Right lobe of liver (tissue), 6 donors: ENCODE measurements at regions not wholly inside any gene's neighbourhood (a gene's known extent, or its start where the extent isn't known, plus 50 kb on each side); places are given as distances from the start of the nearest gene placed in this dataset.

Source experiments
- ATAC-seq, 4 donors: fragments of 200-7000 bp; cut with Tn5 transposase; one replicate each; pipeline ENCODE4 v1.9.1; 2020; ENCODE audit warnings: mild to moderate bottlenecking in 4 of 4, moderate library complexity in 4 of 4
- DNase-seq, 3 donors: peaks; one replicate each; pipeline ENCODE4 v3.0.0-alpha.2; 2020
- H3K27ac ChIP-seq, 3 donors: fragments of 200-600 bp; one replicate each; pipeline ENCODE4 v1.8.0; 2022
- H3K27me3 ChIP-seq, 2 donors: fragments of 200-600 bp; one replicate each; pipeline ENCODE4 v1.8.0; 2022
- H3K36me3 ChIP-seq, 4 donors: fragments of 200-600 bp; sonication (generic) in 1 of 4; one replicate each; pipeline versions ENCODE4 v1.5.1 to v1.8.0; 2017 to 2022; ENCODE audit warnings: control low read depth in 1 of 4
- H3K4me1 ChIP-seq, 4 donors: fragments of 200-600 bp; sonication (generic) in 1 of 4; one replicate each; pipeline versions ENCODE4 v1.5.1 to v1.8.0; 2017 to 2022; ENCODE audit warnings: control low read depth in 1 of 4
- H3K4me3 ChIP-seq, 3 donors: fragments of 200-600 bp; one replicate each; pipeline ENCODE4 v1.8.0; 2022
- H3K9me3 ChIP-seq, 4 donors: fragments of 200-600 bp; sonication (generic) in 1 of 4; one replicate each; pipeline versions ENCODE4 v1.5.1 to v1.8.0; 2017 to 2022; ENCODE audit warnings: control low read depth in 1 of 4
- POLR2A ChIP-seq: fragments of 450-650 bp; IDR thresholded peaks from one replicate; pipeline ENCODE4 v1.6.1; 2017; ENCODE audit warnings: antibody characterized with exemption, mild to moderate bottlenecking
- WGBS: methylation state at CpG from one replicate; pipeline ENCODE4 v1.1.6; 2018; ENCODE audit warnings: low coverage, low lambda C conversion rate; ENCODE audit not compliant: insufficient coverage; ENCODE audit errors: missing lambda C conversion rate; 5-methylcytosine and 5-hydroxymethylcytosine counted together
- intact Hi-C, 2 donors: fragments of 100-400 bp; cut with DNase I; formaldehyde crosslinking; loops; one replicate each; pipeline versions ENCODE4 v1.11.2 to v1.14.1; 2022
- TF ChIP-seq, protein P1 (sequence below), 4 donors: fragments of 200-600 bp in 3 of 4; fragments of 450-650 bp in 1 of 4; IDR thresholded peaks; one replicate each; pipeline versions ENCODE4 v1.5.1 to v1.8.0; 2016 to 2022; ENCODE audit warnings: antibody characterized with exemption in 4 of 4, mild to moderate bottlenecking in 2 of 4
- donor health status: DM: no; HTN: yes; CAD: no.
- donor health status: DM: no; HTN: no; CAD: no.
- donor health status: DM: no; HTN: no; CAD: no.
- donor health status: DM: no; HTN: yes; CAD: no.
- donor health status: DM: no; HTN: yes; CAD: no.

DNA sequence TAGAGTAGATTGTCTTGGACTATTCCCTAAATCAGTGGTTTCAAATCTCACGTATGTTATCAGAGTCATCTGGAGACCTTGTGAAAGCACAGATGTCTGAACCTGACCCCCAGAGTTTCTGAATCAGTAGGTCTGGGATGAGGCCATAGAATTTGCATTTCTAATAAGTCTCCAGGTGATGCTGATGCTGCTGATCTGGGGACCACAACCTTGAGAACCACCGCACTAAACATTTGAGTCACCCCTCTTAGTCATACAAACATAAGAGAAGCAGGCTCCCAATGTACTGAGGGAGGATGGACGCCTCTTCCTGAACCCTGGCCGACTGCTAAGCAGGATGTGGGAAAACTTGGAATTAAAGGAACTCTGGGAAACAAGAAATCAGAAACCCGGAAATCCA, 187.8 kb upstream of the PRDM1 start:
- intact Hi-C loops = no loop called here
- ATAC-seq (no peak), DNase-seq (no peak)
- TF ChIP-seq POLR2A = no peak
- TF ChIP-seq, protein P1, sequence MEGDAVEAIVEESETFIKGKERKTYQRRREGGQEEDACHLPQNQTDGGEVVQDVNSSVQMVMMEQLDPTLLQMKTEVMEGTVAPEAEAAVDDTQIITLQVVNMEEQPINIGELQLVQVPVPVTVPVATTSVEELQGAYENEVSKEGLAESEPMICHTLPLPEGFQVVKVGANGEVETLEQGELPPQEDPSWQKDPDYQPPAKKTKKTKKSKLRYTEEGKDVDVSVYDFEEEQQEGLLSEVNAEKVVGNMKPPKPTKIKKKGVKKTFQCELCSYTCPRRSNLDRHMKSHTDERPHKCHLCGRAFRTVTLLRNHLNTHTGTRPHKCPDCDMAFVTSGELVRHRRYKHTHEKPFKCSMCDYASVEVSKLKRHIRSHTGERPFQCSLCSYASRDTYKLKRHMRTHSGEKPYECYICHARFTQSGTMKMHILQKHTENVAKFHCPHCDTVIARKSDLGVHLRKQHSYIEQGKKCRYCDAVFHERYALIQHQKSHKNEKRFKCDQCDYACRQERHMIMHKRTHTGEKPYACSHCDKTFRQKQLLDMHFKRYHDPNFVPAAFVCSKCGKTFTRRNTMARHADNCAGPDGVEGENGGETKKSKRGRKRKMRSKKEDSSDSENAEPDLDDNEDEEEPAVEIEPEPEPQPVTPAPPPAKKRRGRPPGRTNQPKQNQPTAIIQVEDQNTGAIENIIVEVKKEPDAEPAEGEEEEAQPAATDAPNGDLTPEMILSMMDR (IDR thresholded peaks at IDR 0.05) = no peak
- WGBS = 73% methylated on average over 5 of the region's 5 CpGs
- Histone ChIP-seq H3K4me3 (no peak overlapping the region), H3K36me3 (no peaks in the 10 kb centered on the region), H3K4me1 (peaks cover 0 to 7% (median 0%) of the 10 kb centered on the region in 4 donors), H3K9me3 (no peaks in the 10 kb centered on the region), H3K27ac (no peak overlapping the region), H3K27me3 (no peaks in the 10 kb centered on the region)

DNA sequence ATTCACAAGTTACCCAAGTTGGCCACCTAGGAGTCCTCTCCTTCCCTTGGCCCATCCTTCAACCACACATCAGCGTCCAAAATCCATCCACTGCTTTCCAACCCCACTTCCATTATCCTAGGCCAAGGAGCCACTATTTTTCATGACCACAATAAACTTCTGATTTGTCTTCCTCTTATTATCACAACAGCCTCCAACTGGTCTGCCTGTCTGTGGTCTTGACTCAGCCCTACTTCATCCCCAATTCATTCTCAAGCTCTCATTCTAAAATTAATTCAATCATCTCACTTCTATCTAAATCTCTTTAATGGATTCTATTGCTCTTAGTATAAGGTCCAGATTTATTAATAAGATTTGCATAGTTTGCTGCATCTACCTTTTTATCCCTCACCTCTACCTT, 189.0 kb upstream of the PRDM1 start:
- Histone ChIP-seq H3K4me1 (peaks cover 0 to 7% (median 0%) of the 10 kb centered on the region in 4 donors), H3K27ac (no peak overlapping the region), H3K9me3 (no peaks in the 10 kb centered on the region), H3K4me3 (no peak overlapping the region), H3K27me3 (no peaks in the 10 kb centered on the region), H3K36me3 (no peaks in the 10 kb centered on the region)
- 100% methylated on average over 1 of the region's 1 CpG for WGBS
- ATAC-seq (no peak), DNase-seq (no peak)
- TF ChIP-seq, protein P1 (IDR thresholded peaks at IDR 0.05) = no peak
- TF ChIP-seq POLR2A = no peak
- intact Hi-C loops = no loop called here

DNA sequence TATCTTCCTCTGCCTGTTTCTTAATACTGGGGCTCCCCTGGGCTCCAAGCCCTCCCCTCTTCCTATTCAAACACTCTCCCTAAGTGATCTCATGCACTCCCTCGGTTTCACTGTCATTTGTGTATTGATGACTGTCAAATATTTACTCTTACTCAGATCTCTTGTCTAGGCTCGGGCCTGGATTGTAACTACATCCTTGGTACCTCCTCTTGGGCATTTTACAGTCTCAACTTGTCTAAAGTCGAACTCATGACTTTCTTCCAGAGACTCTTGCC, 189.4 kb upstream of the PRDM1 start:
- Histone ChIP-seq H3K36me3 (no peaks in the 10 kb centered on the region), H3K9me3 (no peaks in the 10 kb centered on the region), H3K4me1 (peaks cover 0 to 7% (median 0%) of the 10 kb centered on the region in 4 donors), H3K27ac (no peak overlapping the region), H3K27me3 (no peaks in the 10 kb centered on the region), H3K4me3 (no peak overlapping the region)
- 41% methylated on average over 3 of the region's 3 CpGs for WGBS
- TF ChIP-seq, protein P1 (IDR thresholded peaks at IDR 0.05) = no peak
- TF ChIP-seq POLR2A = no peak
- intact Hi-C loops = no loop called here
- DNase-seq = no peak
- ATAC-seq = peak in 2 of 4 donors; percentile 25 to 75

DNA sequence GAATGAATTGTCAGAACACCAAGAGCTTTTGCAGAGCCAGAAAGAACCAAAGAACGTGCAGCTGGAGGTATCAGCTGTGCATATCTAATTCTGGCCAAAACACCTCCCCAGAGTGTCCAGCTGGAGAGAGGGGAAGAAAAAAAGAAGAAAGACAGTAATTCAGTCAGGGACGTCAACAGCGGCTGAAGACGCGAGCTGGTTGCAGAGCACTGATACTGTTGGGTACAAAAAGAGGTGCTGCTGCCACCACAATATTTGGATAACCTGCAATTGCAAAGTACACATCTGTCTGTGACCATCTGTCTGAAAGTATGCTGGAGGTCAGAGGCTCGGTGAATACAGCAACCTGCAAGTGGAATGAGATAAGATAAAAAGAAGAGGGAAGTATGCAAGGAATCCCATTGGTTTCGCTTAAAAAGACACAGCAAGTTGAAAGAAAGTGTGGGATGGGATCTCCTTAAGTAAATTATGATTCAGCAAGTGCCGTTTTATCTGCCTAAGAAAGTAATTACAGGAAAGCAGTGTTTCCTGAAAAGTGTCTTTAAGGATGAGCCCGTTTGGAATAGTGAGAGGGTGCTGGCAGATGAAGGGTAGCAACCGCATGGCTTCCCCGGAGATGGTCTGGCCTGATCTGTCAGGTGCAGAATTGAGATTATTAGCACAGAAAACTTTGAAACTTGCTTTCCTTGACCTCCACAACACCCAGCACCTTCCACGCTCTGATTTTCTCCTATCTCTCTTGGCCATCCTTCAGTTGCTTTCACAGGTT, 189.9 kb upstream of the PRDM1 start:
- intact Hi-C loops = no loop called here
- no peaks in the 10 kb centered on the region for H3K9me3 ChIP-seq
- ATAC-seq (peak; percentile 58 to 91 (median 82)), DNase-seq (no peak)
- TF ChIP-seq, protein P1 (IDR thresholded peaks at IDR 0.05) = no peak
- H3K27ac ChIP-seq = no peak overlapping the region
- no peak overlapping the region for H3K4me3 ChIP-seq
- WGBS = 16% methylated on average over 11 of the region's 12 CpGs
- peaks cover 0 to 7% (median 0%) of the 10 kb centered on the region in 4 donors for H3K4me1 ChIP-seq
- no peaks in the 10 kb centered on the region for H3K36me3 ChIP-seq
- no peaks in the 10 kb centered on the region for H3K27me3 ChIP-seq
